Retina (tissue), 1 donor: ENCODE measurements at regions not wholly inside any gene's neighbourhood (a gene's known extent, or its start where the extent isn't known, plus 50 kb on each side); places are given as distances from the start of the nearest gene placed in this dataset.

Source experiments
- DNase-seq: peaks from one replicate; pipeline ENCODE4 v3.0.0-alpha.2; 2016

DNA sequence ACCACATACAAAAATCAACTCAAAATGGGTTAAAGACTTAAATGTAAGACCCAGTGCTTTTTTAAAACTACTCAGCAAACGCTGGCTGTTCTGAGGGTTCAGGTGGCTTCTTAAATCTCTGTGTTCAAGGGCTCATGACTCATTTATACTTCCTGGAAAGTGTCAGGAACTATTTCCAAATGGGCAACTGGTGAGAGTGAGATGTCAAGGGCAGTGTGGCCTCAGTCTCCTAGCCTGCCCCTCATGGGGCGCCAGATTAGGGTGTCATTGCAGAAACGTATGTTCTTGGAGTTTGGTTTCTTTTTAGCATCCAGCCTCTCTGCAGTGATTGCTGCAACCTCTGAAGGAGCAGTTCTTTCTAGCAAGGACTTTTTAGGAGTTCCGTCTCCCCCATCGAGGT is 485.4 kb downstream of the TNS1 start:
- DNase-seq, result no peak

DNA sequence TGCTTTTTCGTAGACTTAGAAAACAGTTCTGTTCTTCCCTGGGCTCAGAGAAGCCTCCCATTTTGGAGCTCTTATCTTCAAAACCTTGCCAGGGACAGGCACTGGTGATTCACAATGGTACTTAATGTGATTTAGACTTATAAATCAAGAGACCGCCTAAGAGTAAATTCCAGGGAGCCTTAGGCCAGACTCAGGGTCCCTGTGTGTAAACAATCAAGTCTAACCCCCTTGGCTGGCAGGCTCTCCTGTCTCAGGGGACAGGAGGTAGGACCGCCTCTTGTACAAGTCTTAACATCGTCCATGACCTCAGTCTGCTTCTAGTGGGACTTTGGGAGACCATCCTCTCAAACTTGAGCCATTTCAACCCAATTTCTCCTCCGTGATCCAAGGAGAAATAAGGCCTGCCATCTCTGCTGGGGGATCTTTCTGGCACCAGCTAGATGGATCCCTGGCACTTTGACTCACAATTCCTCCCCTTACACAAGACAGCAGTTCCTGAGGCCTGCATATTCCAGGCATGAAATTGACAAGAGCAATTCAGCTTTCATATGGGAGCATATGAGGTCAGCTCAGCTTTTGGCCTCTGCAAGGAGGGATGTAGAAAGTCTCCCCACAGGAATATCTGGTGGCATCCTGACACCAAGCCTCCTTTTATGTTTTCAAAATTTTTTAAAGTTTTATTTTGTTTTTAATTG is 487.0 kb downstream of the TNS1 start:
- no peak for DNase-seq

DNA sequence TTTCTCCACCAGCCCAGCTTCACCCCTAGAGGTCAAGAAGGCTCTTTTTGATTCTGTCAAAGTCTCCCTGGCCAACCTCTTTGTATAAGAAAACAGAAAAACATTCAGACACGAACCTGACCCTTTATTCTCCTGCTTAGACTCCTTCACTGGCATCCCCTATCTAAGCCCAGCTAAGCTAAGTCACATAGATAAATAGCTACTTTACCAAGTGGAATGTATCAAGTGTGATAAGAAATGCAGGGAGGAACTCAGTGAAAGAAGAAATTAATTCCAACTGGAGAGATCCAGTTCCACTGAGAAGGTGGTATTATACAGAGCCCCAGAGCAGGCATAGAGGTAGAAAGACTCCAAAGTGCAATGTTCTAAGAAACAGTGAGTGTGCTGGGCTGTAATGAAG is 489.5 kb downstream of the TNS1 start:
- no peak for DNase-seq

DNA sequence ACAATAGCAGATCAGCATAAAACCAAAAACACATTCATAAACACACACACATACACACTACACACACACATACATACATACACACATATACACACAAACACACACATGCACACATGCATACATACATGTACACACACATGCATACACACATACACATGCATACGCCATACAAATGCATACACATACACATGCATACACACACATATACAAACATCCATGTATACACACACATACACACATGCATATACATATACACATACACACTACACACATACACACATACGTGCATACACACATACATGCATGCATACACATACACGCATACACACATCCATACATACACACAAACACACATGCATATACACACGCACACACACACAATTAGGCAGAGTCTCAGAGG is 490.1 kb downstream of the TNS1 start:
- DNase-seq, result no peak

DNA sequence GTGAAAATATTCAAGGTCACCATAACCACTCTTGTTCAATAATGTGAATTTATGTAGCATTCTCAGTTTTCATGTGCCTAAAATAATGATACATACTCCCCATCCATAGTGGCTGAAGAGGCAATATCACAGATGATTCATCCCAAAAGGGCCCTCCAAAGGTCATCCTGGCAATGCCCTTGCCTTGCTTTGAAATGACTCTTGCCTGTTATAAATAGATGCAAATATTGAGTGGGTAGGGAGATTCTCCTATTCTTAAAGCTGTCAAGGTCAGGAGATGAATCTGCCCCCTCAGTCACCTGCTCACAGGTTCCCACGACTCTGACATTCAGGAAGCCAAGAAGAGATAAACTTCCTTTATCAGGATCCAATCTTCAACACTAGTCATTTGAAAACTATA is 490.5 kb downstream of the TNS1 start:
- DNase-seq, result no peak

DNA sequence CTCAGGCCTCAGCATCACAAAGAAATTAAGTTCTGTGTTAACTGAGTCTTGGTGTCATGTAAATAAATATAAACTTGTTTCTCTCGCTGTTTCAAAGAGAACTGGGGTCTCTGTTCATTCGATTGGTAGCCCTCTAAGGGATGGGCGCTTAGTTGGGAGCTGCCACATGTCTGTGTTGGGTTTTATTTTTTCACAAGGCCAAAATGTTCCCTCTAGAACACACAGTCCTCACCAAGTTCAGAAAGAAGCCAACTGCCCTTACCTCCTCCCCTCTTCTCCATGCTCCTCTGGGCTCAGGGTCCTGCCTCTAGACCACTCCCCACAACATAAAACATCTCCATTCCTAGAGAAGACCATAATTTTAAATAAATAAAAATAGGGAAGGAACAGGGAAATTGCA is 490.9 kb downstream of the TNS1 start:
- DNase-seq, result no peak

DNA sequence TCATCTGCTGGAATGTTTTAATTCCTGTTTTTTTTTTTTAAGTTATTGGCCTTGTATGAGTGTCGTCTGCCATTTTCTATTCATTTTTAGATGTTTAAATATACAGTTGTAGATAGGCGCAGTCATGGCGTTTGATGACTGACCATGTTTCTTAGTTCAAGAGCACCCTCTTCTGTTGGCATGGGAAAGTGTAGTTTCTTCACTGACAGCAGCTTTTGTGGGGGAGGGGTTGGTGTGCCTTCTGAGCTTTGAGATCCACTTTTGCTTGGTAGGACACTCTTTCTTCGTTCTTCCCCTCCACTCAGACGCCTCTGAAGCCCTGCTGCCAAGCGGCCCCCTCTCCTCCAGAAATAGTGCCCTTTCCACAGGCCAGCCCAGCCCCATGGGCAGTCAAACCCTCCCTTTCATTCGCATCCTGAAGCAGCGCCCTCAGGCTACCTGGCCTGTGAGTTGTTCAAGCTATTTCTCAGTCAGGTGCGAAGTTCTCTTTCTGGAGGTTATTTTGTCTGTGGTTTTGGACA is 492.0 kb downstream of the TNS1 start:
- DNase-seq, result peak; percentile 89

DNA sequence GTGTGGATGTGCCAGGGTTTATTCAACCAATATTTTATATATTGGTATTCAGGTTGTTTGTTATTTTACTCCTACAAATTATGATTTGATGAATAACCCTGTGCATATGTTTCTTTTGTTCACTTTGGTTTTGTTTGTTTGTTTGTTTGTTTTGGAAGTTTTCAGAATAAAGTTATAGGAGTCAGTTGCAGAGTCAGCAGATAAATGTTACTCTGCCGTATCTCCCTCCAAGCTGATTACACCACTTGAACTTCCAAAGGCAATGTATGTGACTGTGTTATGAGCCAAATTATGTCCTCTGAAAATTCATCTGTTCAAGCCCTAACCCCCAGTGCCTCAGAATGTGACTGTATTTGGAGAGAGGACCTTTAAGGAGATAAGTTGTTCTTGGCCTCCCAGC is 497.5 kb downstream of the TNS1 start:
- DNase-seq, result no peak

DNA sequence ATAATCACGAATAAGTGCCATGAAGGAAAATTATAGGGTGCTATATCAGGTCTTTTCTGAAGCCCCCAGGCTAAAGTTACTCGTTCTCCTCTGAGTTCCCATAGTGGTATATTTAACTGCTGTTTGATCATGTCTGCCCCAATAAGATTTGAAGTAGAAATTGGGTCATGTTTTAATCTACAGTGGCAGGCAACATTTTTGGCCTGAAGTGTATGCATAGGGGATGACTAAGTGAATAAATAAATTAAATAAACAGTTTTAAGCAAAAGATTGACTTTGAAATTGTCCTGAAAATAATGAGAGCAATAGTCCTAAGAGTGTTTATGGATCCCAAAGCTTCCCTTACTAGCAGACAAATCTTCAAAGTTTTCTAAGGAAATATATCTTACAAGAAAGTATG is 500.9 kb downstream of the TNS1 start:
- no peak for DNase-seq

DNA sequence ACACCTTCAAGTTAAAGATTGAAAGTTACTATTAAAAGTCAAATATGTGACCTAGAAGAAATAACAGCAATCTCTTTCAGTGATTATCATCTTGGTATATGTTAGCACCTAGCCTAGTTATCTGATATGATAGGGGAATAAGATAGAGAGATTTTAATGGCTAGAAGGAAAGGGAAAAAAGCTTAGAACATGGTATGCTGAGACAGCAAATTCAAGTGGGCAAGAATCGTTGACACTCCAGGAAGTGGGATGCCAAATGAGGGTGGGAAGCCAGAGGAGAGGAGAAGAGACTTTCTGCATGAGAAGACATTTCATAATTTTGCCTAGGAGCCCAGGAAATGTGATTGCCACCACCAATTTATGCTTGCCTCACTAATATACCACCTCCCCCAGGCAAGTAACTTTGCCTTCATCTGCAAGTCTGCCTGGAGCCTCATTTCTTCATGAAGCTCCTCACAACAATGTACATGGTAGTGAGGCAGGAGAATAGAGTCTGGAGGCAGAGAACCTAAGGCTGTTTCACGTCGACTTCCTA is 504.9 kb downstream of the TNS1 start:
- DNase-seq, result no peak

DNA sequence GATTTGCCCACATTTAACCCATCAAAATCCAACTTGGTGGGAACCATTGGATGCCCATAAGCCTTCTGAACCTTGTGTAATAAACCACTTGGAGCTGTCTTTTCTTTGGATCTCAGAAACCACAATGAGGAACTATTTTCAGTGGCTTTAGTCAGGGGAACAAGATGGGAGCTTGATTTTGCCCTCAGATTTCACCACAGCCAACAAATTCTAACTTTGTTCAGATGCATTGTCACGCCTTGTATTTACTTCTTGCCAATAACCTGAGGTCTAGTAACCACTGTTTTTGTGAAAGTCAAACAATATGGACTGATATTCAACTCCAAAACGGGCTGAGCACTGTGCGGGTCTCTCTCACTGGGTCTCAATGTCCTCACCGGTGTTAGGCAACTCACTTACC is 508.2 kb downstream of the TNS1 start:
- DNase-seq, result no peak

DNA sequence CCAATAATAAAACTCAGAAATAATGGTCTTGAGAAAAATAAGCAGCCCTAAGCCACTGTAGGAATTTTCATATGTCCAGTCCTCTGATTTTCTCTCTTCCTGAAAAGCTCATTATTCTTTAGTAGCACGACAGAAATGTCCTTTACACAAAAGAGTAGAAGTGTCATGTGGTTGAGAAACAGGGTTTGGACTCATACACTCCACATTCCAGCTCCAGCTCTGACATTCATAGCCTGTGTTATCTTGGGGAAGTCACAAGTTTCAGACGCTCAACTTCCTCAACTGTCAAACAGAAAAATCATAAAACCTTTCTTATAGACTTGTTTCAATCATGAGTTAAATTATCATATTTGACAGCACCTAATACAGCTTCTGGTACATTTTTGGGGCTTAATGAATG is 511.5 kb downstream of the TNS1 start:
- DNase-seq, result no peak

DNA sequence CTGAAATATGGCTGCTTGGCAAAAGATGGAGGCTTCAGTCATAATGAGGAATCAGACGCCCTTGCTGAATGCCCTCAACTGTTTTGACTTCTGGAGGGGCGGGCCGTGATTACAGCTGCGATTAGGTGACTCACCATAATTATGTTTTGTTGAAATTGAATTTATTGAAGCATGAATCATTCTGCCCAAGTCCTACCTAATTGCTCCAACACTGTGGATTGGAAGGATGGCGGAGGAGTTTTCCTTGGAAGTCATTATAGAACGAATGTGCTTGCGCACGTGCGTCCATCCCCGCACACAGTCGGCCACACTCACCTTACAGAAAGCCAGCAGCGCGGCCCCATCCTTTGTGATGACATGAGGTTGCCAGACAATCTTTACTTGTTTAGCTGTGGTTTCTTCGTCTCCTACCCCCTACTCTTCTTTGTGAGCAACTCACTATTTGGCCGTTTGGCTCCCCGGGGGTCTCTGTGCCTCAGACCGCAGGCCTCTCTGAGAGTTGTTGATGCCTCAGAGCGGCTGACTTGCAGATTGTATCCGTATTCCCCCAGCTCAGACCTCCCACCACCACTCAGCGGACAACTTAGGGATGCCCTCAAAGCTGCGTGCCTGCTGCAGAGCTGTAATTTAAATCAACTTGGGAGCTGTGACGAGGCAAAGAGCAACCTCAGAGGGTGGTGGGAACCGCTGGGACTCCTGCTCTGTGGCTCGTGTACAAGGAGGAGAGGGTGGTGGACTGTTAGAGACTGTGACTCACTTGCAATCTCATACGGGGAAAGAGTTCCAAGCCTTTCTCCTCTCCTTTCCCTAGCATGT is 513.4 kb downstream of the TNS1 start:
- peak; percentile 65 for DNase-seq

DNA sequence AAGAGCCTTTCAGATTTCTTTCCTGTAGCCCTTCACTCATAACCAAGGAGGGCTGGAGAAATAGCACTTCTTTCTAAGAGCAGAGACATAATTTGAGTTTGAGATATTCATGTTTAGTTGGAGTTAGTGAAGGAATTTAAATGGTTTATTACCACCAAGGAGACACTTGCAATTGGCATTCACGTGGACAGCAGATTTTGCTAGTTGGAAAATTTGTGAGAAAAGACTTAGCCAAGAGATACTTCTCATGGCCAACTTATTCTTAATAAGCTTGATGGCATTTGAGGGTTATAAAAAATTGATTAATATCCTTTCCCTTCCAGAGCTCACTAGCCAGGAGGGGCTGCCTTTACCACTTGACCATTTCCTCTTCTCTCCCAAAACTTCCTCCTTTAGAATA is 518.7 kb downstream of the TNS1 start:
- no peak for DNase-seq

DNA sequence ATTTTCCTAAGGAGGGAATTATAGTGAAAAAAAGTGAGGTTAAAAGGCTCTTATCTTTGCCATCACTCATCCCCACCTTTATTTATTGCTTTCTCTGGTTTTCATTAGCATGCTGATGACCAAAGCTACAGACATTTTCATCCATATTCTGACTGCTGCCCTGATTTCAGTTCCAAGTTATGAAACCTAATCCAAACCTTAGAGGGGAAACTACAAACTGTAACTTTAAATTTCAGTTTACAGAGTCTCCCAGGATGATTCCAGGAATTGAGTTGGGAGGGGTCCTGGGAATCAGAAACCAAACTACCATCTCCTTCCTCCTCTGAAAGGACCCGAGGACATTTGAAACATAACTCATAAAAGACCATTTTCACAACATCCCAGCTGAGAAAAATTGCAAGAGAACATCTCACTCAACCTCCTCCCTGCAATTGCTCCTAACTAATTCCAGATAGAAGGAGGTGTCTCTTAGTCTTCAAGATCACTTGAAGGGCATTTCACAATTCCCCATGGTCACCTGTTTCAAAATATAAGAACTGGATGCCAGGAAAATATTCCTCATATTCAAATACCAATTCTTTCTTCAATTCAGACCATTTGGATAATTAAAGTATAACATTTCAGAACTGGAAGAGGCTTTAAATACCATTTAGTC is 520.6 kb downstream of the TNS1 start:
- DNase-seq, result no peak

DNA sequence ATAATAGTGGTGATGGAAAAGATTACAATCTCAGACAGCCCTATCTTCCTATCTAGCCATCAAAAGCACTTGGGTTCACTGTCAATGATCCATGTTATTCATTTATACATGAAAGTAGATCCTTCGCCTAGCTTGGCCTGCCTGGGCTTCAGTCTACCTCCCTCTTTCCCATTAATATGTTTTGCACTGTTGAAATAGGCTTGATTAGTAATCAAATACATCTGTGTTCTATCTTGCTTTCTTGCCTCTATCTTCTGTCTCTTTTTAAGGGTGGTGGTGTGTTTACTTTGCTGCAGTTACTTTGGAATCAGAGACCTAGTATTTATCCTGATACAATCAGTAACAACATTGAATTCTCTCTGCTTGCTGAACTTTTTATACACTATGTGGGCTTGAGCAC is 521.2 kb downstream of the TNS1 start:
- DNase-seq, result no peak

DNA sequence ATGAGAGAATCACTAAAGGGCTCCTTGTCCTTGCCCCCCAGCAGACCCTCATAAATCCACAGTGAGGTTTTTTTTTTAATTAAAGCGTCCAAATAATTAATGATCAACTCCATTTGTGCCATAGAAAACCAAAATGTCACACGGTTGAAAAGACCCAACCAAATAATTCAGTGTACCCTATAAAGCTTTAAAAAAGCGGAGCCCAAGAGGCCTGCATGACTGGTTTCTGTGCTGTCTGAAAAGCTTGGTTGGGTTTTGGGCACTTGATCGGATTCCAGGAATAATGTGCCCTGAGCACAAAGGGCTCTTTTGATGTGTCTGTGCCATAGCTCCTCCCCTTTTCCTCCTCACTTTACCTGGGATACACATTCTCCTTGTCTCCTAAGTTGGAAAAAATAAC is 523.2 kb downstream of the TNS1 start:
- DNase-seq, result no peak

DNA sequence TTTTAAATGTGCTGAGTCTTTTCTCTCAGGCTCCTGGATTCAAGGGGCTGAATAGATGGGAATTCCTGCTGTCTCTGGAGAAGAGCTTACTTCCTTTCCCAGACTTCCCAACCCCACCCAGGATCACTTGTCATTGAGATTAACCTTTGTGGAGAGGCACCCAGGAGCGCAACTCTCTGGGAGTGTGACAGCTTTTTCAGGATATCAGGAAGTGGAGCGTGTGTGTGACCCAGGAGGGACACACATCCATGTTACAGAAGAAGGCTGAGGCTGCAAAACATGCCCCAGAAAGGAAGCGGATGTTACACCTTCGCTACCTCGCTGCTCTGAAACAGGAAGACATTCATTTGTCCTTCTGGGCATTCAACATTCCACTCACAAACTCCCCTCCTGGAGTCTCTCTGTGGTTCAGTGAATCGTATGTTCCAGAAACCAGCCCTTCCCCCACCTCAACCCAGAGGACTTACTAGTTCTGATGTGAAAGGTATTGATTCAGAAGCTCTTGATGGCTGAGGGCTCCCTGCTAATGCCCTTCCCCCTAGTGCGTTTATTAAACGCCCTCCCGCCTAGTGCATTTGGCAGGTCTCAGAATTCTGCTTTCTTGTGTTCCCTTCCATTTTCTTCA is 523.9 kb downstream of the TNS1 start:
- DNase-seq, result peak; percentile 47

DNA sequence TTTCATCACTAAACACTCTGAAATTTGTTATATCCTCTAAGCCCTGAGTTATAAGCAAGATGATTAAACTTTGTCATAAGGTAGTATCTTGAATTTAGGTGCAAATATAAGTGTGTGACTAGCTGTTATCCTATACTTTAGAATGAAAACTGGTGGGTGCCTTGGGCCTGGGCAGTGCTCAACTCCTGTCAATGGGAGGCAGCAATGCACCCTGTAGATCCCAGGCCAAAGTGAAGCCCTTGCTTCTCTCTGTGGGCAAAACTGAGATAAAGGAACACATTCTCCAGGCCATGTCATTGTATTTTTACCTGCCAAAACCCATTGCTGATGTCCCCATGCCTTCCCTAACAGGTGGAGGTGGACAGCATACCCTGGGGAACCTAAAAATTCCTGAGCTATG is 525.2 kb downstream of the TNS1 start:
- DNase-seq, result no peak

DNA sequence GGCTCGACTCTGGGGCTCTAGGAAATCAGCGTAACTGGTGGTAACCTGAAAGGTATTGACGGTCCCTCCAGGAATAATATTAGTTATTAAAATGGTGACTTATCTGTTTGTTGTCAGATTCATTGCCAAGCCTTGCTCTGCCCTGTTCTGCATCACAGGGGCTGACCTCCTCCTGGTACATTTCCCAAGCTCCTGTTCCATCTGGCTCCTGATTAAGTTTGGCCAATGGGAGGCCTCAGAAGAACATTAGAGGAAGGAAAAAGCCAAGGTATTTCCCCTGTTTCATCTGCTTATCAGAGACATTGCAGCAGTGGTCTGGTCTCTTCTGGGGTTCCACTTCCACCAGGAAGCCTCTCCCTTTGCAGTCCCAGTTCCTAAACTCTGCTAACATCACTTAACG is 527.0 kb downstream of the TNS1 start:
- no peak for DNase-seq

DNA sequence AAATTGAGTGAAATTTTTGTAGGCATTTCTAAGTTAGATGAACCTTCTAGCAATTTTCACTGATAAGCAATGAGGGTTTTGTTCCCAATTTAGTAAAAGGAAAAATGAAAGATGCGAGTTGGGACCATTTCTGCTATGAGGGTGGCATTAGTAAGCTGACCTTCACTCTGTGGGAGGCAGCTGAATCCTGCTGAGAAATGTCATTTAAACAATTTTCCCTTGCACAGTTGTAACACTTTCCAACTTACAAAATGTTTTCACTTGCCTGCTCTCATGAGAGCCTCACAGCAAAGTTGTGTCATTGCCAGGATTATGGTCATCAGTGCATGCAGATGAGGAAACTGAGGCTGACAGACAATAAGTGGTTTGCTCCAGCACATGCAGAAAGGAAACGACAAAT is 527.7 kb downstream of the TNS1 start:
- DNase-seq, result no peak

DNA sequence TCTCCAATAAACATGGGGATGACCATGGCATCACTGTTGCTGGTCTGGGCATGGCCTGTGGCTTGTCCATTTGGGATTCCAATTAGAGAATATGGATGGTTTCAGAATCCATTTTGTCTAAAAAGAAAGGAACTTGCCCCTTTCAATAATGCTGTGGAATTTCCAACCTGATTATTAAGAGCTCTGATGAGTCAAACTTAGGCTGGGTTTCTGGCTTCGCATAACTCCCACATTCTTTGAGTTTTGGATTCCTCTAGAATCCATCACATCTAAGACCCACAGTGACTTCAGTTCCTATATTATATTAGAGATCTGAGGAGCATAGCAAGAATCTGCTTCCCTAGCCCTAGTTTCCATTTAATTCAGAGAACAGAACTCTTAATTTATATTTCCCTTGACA is 531.5 kb downstream of the TNS1 start:
- no peak for DNase-seq

DNA sequence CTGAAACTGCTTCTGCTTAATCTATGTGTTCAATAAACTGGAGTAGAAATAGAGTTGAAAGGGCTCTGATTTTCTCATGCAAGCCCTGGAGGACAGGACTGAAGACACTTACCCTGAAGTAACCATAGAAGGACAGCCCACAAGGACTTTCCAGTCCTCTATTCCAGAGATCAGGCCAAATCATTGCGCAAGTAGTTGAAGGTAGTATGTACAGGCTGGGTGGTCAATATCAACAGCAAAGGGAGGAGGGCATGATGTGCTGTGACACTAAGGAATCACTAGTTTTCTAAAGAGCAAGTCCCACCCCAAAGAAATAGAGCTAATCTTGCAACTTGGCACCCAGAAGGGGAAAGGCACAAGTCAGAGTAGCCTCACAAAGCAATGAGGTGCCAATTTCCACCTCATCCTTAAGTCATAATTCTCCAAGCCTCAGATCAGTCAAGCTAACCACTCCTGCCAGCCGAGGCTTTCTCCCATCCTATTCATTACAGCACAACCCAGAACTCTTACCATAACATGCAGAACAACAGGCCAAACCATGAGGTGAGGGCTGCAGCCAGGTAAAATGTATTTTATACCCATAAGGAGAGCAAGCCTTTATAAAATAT is 533.5 kb downstream of the TNS1 start:
- no peak for DNase-seq
